ENCODE measurements at regions not wholly inside any gene's neighbourhood (a gene's known extent, or its start where the extent isn't known, plus 50 kb on each side); places are given as distances from the start of the nearest gene placed in this dataset.
"Not testable (repeated sequence)": the region's sequence is repeated elsewhere in the genome, so short reads cannot be mapped to it uniquely, and the experiment has no call there.

DNA sequence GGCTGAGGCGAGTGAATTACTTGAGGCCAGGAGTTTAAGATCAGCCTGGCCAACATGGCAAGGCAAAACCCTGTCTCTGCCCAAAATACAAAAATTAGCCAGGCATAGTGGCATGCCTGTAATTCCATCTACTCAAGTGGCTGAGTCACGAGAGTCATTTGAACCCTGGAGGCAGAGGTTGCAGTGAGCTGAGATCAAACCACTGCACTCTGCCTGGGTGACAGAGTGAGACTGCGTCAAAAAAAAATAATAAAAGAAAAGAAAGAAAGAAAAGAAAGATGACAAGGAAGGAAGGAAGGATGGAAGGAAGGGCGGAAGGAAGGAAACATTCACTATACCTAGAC is 159.6 kb upstream of the CNOT2 start:
- H3K4me2 ChIP-seq (ENCODE audit: low read length), result no peak overlapping the region

DNA sequence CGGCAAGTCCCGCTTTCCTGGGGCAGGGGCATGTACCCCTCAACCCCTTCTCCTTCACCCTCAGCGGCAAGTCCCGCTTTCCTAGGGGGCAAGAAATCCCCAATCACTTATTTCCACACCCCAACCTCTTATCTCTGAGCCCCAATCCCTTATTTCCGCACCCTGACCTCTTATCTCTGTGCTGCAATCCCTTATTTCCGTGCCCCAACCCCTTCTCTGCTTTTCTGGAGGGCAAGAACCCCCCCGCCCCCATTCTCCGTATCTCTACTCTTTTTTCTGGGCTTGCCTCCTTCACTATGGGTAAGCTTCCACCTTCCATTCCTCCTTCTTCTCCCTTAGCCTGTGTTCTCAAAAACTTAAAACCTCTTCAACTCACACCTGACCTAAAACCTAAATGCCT is 156.9 kb upstream of the CNOT2 start:
- not testable (repeated sequence) for H3K9me3 ChIP-seq (ENCODE audit: low read length); H3K27ac ChIP-seq (ENCODE audit: low read depth, low read length, poor library complexity, severe bottlenecking); H3K4me2 ChIP-seq (ENCODE audit: low read length); H3K4me1 ChIP-seq (ENCODE audit: insufficient read depth, low read length, severe bottlenecking); H2AFZ ChIP-seq (ENCODE audit: low read length); H3K27me3 ChIP-seq (ENCODE audit: insufficient read depth, low read length); H3K9me2 ChIP-seq (ENCODE audit: low read depth, low read length); H3K79me2 ChIP-seq (ENCODE audit: insufficient read depth, low read length); H3K36me3 ChIP-seq (ENCODE audit: insufficient read depth, low read length); H4K20me1 ChIP-seq (ENCODE audit: insufficient read depth, low read length); H3K9ac ChIP-seq (ENCODE audit: low read length); H3F3A ChIP-seq (ENCODE audit: insufficient read depth, low read length); H3K4me3 ChIP-seq (ENCODE audit: low read depth, low read length, poor library complexity, severe bottlenecking)

More for the DNA sequence above, 159.6 kb upstream of the CNOT2 start:
- no peak overlapping the region for H3K27ac ChIP-seq (ENCODE audit: low read depth, low read length, poor library complexity, severe bottlenecking)
- TF ChIP-seq CTCF (IDR thresholded peaks at IDR 0.05; ENCODE audit: low read length) (no peak), EZH2 (IDR thresholded peaks at IDR 0.05; ENCODE audit: borderline replicate concordance, low read length) (no peak)
- no peak overlapping the region for H2AFZ ChIP-seq (ENCODE audit: low read length)
- H3K9me2 ChIP-seq (ENCODE audit: low read depth, low read length), result no peaks in the 10 kb centered on the region
- no peaks in the 10 kb centered on the region for H3K79me2 ChIP-seq (ENCODE audit: insufficient read depth, low read length)
- H3K9ac ChIP-seq (ENCODE audit: low read length), result no peak overlapping the region
- H3F3A ChIP-seq (ENCODE audit: insufficient read depth, low read length), result no peaks in the 10 kb centered on the region
- no peaks in the 10 kb centered on the region for H3K27me3 ChIP-seq (ENCODE audit: insufficient read depth, low read length)
- peaks cover 10% of the 10 kb centered on the region for H3K4me1 ChIP-seq (ENCODE audit: insufficient read depth, low read length, severe bottlenecking)
- no peaks in the 10 kb centered on the region for H3K36me3 ChIP-seq (ENCODE audit: insufficient read depth, low read length)
- H3K9me3 ChIP-seq (ENCODE audit: low read length), result no peaks in the 10 kb centered on the region
- no peak overlapping the region for H3K4me3 ChIP-seq (ENCODE audit: low read depth, low read length, poor library complexity, severe bottlenecking)
- H4K20me1 ChIP-seq (ENCODE audit: insufficient read depth, low read length), result no peaks in the 10 kb centered on the region

DNA sequence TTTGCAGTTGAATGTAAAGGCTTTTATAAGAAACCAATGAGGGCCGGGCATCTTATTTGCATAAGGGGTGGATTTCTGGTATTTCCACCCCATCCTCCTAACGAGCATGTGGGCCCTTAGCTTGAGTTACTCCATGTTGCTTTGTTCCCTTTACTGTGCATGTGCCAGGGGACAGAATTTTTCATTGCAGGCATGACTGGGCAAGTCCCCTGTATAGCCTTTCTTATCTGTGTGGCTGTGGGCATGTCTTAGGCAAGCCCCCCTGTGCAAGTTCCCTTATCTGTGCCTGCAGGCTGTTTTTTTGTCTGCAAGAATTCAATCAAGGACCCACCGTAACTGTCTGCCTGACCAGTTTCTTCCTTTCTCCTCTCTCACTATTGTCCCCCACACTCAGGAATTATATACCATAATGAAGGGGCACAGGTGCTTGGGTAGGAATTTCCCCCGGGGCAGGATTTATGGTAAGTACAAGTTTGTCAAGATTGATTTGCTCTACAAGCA is 152.2 kb upstream of the CNOT2 start:
- H3K79me2 ChIP-seq (ENCODE audit: insufficient read depth, low read length), result no peaks in the 10 kb centered on the region
- no peak overlapping the region for H3K9ac ChIP-seq (ENCODE audit: low read length)
- no peaks in the 10 kb centered on the region for H4K20me1 ChIP-seq (ENCODE audit: insufficient read depth, low read length)

More for the DNA sequence above, 152.2 kb upstream of the CNOT2 start:
- Histone ChIP-seq H3K9me2 (ENCODE audit: low read depth, low read length) (no peaks in the 10 kb centered on the region), H3F3A (ENCODE audit: insufficient read depth, low read length) (0 out of 2 replicates have a peak, but pooled peaks cover 2% of the 10 kb centered on the region), H3K27me3 (ENCODE audit: insufficient read depth, low read length) (no peaks in the 10 kb centered on the region), H3K36me3 (ENCODE audit: insufficient read depth, low read length) (no peaks in the 10 kb centered on the region), H3K4me1 (ENCODE audit: insufficient read depth, low read length, severe bottlenecking) (peaks cover 7% of the 10 kb centered on the region), H3K9me3 (ENCODE audit: low read length) (no peaks in the 10 kb centered on the region), H3K27ac (ENCODE audit: low read depth, low read length, poor library complexity, severe bottlenecking) (no peak overlapping the region), H3K4me2 (ENCODE audit: low read length) (no peak overlapping the region), H2AFZ (ENCODE audit: low read length) (peak overlapping the region; percentile 30; the same call in 1 of the 2 replicates), H3K4me3 (ENCODE audit: low read depth, low read length, poor library complexity, severe bottlenecking) (no peak overlapping the region)
- TF ChIP-seq CTCF (IDR thresholded peaks at IDR 0.05; ENCODE audit: low read length), result no peak
- TF ChIP-seq EZH2 (IDR thresholded peaks at IDR 0.05; ENCODE audit: borderline replicate concordance, low read length), result no peak

Data from OCI-LY1 (cell line).